Fibroblast of gingiva (primary cell): ENCODE measurements at regions not wholly inside any gene's neighbourhood (a gene's known extent, or its start where the extent isn't known, plus 50 kb on each side); places are given as distances from the start of the nearest gene placed in this dataset.
"Not testable (repeated sequence)": the region's sequence is repeated elsewhere in the genome, so short reads cannot be mapped to it uniquely, and the experiment has no call there.

ENCODE experiments used
- DNase-seq: peaks from one replicate; pipeline ENCODE4 v3.0.0-alpha.2; 2011; ENCODE audit warnings: low read depth

DNA sequence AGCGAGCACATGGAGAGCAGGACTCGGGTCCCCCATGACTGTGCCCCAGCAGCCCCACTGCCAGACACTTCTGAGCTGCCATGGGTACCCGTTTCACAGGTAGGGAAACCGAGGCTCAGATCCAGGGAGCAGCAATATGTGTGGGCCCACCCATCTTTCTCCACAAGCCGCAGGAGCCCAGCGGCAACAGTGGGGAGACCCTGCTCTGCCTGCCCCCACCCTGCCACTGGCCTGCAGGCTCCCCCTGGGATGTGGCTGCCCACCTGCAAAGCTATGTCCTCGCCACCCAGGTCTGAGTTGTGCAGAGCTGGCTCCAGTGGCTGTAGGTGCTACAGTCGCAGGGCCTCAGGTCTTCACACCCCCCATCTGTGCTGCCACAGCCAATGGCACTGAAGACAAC lies 50.6 kb upstream of the C1QTNF9B start:
- no peak for DNase-seq

GRCh38 chr13:23949200-23949599 lies 51.9 kb upstream of the C1QTNF9B start:
- no peak for DNase-seq

- no peak for DNase-seq
These were observed 52.4 kb upstream of the C1QTNF9B start for GRCh38 chr13:23949736-23950135.

- no peak for DNase-seq
These were observed 53.6 kb upstream of the C1QTNF9B start for GRCh38 chr13:23950736-23951510.

- no peak for DNase-seq
These were observed 55.5 kb upstream of the C1QTNF9B start for GRCh38 chr13:23952796-23953195.

DNA sequence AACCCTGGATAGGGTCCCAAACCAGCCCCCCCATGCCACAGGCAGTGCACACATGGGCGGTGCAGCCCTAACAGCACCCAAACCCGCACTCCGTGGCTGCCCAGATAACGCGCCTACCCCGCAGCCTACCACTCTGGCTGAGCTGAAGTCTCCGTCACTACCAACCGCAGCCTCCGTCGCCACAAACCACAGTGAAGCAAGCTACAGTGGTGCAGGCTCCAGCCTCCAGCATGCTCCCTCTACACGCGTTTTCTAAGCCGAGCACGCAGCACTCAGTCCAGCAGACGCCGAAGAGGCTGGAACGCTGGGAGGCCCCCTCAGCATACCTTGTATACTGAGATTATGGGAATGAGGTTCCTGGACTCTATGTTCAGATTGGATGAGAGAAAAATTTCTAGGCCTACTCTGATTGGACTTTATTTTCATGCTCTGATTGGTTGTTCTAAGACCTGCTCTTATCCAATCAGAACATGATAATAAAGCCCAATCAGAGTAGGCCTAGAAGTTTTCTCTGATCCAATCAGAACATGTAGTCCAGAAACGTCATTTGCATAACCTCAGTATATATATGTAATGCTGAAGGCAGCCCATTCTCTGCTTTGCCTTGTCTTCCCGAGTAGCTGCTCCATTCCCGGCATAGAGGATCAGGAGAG lies 56.7 kb upstream of the C1QTNF9B start:
- DNase-seq, result no peak

DNA sequence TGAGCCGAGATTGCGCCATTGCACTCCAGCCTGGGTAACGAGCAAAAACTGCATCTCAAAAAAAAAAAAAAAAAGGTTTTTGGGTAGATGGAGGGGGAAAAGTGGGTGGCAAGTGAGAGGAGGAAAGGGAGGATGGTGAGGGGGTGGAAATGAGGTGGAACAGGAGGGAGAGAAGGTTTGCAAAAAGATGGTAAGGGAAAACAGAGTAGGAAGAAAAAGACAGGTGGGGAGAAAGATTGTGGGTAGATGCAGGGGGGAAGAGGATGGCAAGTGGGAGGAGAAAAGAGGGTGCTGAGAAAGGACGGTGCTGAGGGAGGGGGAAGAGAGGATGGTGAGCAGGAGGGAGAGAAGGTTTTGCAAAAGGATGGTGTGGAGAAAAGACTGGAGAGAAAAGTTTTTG lies 57.8 kb upstream of the C1QTNF9B start:
- DNase-seq, result no peak

DNA sequence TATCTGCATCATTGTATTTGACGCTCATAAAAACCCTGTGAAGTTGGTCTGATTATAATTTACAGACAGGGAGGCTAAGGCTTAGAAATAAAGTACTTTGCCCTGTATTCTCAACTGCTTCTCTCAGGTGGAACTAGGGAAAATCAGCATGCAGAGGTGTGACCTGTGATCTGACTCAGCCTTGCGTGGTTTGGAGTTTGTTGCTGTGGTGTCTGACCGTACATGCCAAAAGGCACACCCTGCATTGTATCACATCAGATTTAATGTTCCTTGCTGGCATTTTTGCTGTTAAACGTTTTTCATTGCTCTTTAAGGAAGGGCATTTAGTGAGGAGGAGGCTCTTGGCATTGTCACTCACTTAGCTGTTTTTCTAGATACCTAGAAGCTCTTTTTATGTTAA lies 58.8 kb upstream of the C1QTNF9B start:
- no peak for DNase-seq

GRCh38 chr13:23957981-23958380 lies 60.7 kb upstream of the C1QTNF9B start:
- no peak for DNase-seq

DNA sequence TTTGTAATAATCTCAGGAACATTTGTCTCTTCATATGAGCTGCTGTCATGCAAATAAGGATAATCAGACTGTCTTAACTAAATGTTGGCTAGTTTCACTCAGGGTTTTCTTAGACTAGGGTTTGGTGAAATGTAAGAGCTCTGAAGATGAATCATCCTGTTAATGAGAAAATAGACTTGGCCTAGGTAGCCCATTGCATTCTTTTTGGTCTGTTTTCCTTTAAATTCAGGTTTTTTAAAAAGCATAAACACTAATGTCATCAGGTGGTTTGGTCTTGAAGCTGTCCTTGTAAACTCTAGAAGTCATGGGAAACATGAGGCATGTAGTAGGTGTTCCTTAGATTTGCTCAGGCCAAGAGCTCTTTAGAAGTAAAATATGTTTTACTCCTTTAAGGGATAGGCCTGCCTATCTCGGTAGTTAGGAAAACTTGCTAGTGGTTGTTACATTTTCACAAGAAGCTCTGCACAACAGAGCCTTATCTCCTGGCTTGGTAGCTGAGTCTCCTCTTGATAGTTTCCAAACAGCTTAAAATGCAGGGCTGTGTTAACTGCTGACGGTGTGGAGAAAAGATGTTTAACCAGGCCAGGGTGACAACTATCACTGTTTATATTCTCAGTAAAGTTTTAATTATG lies 62.0 kb upstream of the C1QTNF9B start:
- no peak for DNase-seq

DNA sequence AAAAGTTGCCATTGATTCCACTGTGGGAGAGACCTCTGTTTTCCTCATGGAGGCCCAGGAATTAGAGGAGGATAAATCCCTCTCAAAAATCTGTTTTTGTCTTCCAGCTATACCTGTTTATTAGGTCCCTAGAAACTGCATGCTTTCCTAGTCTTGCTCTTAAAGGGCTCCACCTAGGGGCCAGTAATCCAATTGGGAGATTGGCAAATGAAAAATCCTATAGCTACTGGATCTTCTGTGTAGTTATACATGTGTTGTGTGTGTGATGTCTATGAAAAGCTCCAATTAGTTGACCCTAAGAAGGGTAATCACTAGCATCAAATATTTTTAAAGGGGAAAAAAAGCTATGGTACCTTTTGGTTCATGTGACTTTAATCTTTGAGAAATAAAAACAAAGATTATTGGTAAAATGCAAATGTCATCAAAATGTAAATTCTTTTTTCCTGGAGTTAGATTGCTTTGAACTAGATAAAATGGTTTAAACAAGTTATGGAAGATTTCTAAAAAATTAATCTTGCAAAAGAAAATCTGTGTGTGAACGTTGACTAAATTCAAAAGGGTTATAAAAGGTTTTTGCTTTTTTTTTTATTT lies 63.4 kb upstream of the C1QTNF9B start:
- DNase-seq, result peak; percentile 24

- DNase-seq, result no peak
These were observed 66.1 kb upstream of the C1QTNF9B start for GRCh38 chr13:23963184-23963931.

- no peak for DNase-seq
These were observed 66.6 kb upstream of the C1QTNF9B start for GRCh38 chr13:23963947-23964346.

- DNase-seq, result no peak
These were observed 68.0 kb upstream of the C1QTNF9B start for GRCh38 chr13:23965346-23965745.

- no peak for DNase-seq
These were observed 69.0 kb upstream of the C1QTNF9B start for GRCh38 chr13:23966221-23966690.

DNA sequence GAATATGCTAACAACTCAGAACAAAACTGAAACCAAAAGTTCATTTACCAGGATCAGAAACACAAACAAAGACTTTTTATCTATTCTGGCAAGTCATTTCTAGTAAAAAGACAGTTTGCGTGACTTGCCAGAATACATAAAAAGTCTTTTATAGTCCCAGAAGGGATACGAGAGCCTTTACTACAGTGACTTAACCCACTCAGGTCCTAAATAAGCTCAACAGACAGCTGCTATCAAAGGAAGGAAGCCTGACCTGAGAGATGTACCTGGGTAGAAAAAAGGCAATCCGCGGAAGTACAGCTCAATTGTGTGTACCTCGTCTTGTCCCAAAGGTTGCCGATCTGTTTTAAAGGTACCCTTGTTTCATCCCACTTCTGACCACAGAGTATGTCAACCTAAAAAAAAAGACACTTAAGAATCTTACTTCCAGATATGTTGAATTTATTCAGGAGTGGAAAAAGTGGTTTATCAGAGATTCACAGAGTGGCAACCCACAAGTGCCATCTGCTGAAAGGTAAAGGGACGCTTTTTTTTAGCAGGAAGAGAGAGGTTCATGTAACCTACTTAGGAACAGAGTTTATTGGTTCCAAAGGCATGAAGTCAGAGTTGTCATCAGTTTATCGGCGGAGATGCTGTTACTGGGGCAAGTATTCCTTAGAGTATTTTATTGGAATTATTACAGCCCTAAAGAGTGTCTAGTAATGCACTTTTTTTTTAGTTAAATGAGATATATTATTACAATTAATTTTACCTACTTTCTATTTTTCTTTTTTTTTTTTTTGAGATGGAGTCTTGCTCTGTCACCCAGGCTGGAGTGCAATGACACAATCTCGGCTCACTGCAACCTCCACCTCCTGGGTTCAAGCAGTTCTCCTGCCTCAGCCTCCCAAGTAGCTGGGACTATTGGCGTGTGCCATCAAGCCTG lies 69.7 kb upstream of the C1QTNF9B start:
- DNase-seq, result no peak

DNA sequence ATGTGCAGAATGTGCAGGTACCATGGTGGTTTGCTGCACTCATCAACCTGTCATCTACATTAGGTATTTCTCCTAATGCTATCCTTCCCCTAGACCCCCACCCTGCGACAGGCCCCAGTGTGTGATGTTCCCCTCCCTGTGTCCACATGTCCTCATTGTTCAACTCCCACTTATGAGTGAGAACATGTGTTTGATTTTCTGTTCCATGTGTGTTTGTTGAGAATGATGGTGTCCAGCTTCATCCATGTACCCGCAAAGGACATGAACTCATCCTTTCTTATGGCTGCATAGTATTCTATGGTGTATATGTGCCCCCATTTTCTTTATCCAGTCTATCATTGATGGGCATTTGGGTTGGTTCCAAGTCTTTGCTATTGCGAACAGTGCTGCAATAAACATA lies 70.5 kb upstream of the C1QTNF9B start:
- DNase-seq, result not testable (repeated sequence)

- peak; percentile 28 for DNase-seq
These were observed 72.3 kb upstream of the C1QTNF9B start for GRCh38 chr13:23969647-23970046.

DNA sequence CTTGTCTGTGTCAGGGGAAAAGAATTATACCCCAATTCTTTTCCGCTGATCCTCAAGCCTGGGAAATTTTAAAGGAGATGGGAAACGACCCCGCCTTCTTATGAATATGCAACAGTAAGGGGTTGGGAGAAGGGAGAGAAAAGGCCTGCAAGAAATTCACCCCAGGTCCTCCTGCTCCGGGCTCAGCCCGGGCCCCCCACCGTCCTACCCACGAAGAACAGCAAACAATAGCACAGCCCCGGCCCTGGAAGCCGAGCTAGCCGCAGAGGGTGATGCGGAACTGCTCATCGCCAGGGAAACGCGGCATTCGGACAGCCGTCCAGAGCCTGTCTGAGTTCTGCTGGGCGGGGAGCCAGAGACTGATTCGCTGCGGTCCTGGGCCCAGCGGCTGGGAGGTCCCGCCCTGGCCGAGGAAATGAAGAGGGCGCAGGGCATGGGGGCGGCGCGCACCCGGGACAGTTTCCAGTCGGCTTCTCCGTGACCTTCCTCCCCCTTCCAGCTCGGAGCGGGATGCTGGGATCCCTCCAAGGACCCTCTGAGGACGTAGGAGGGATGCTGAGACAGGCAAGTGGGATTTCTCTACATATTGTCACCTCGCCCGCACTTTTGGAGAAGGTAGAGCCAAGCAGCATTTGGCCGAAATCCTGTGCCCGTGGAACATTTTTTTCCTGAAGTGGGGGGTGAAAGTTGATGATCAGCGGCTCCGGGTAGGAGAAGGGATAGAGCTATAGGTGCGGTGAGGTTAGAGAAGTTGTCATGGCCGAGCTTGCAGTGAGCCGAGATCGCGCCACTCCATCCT lies 82.3 kb upstream of the C1QTNF9B start:
- DNase-seq, result peak; percentile 65

DNA sequence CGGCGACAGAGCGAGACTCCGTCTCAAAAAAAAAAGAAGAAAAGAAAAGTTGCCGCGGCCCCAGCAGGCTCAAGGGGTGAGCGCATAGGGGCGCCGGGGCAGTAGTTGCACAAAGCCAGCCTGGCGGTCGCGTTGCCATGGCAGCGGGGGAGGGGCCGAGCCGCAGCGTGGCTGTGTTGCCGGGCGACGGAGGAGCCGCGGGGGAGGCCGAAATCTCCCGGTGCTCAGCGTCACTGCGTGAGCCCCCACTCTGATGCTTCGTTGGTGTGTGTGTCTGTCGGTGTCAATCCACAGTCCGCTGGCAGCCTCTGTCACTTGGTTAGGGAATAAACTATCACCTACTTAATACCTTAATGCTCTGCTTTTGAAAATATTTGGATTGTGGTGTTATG lies 82.9 kb upstream of the C1QTNF9B start:
- DNase-seq, result peak; percentile 68
